Neural crest cell (in vitro differentiated cells): ENCODE measurements at regions not wholly inside any gene's neighbourhood (a gene's known extent, or its start where the extent isn't known, plus 50 kb on each side); places are given as distances from the start of the nearest gene placed in this dataset.

Experiments used
- DNase-seq: peaks from one replicate; pipeline ENCODE4 v3.0.0; 2021; ENCODE audit warnings: low read depth, mixed read lengths, low spot score
- H3K27ac Mint-ChIP-seq: one replicate; pipeline ENCODE4 v1.8.0; 2021; ENCODE audit warnings: mild to moderate bottlenecking, mixed read lengths; ENCODE audit not compliant: unreplicated experiment
- H3K27me3 Mint-ChIP-seq: 2 replicates; pipeline ENCODE4 v1.8.0; 2021; ENCODE audit warnings: low read depth, mild to moderate bottlenecking, mixed read lengths
- H3K36me3 Mint-ChIP-seq: 2 replicates; pipeline ENCODE4 v1.8.0; 2021; ENCODE audit warnings: low read depth, mild to moderate bottlenecking, mixed read lengths
- H3K4me1 Mint-ChIP-seq: 2 replicates; pipeline ENCODE4 v1.8.0; 2021; ENCODE audit warnings: mixed read lengths
- H3K4me3 Mint-ChIP-seq: one replicate; pipeline ENCODE4 v1.8.0; 2021; ENCODE audit warnings: mild to moderate bottlenecking, mixed read lengths
- H3K9me3 Mint-ChIP-seq: 2 replicates; pipeline ENCODE4 v1.8.0; 2021; ENCODE audit warnings: mixed read lengths
- TF ChIP-seq, protein P1 (sequence below): fragments of 200-600 bp; sonication (generic); conservative IDR thresholded peaks from 2 replicates; pipeline ENCODE4 v1.5.0; 2021; ENCODE audit warnings: antibody characterized with exemption, mild to moderate bottlenecking

- Mint-ChIP-seq H3K36me3 (no peaks in the 10 kb centered on the region), H3K4me1 (no peaks in the 10 kb centered on the region), H3K9me3 (peaks cover 4% of the 10 kb centered on the region), H3K27me3 (no peaks in the 10 kb centered on the region), H3K27ac (no peak overlapping the region), H3K4me3 (no peak overlapping the region)
- TF ChIP-seq, protein P1, sequence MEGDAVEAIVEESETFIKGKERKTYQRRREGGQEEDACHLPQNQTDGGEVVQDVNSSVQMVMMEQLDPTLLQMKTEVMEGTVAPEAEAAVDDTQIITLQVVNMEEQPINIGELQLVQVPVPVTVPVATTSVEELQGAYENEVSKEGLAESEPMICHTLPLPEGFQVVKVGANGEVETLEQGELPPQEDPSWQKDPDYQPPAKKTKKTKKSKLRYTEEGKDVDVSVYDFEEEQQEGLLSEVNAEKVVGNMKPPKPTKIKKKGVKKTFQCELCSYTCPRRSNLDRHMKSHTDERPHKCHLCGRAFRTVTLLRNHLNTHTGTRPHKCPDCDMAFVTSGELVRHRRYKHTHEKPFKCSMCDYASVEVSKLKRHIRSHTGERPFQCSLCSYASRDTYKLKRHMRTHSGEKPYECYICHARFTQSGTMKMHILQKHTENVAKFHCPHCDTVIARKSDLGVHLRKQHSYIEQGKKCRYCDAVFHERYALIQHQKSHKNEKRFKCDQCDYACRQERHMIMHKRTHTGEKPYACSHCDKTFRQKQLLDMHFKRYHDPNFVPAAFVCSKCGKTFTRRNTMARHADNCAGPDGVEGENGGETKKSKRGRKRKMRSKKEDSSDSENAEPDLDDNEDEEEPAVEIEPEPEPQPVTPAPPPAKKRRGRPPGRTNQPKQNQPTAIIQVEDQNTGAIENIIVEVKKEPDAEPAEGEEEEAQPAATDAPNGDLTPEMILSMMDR = no peak
- no peak for DNase-seq
These were observed 685.3 kb downstream of the TRIML1 start for GRCh38 chr4:188824553-188824952.

- H3K36me3 Mint-ChIP-seq = no peaks in the 10 kb centered on the region
- no peaks in the 10 kb centered on the region for H3K4me1 Mint-ChIP-seq
- no peak overlapping the region for H3K4me3 Mint-ChIP-seq
- no peak overlapping the region for H3K27ac Mint-ChIP-seq
- DNase-seq = no peak
- TF ChIP-seq, protein P1 = no peak
- H3K9me3 Mint-ChIP-seq = peaks cover 4% of the 10 kb centered on the region
- H3K27me3 Mint-ChIP-seq = no peaks in the 10 kb centered on the region
These were observed 687.2 kb downstream of the TRIML1 start for GRCh38 chr4:188826393-188826792.

DNA sequence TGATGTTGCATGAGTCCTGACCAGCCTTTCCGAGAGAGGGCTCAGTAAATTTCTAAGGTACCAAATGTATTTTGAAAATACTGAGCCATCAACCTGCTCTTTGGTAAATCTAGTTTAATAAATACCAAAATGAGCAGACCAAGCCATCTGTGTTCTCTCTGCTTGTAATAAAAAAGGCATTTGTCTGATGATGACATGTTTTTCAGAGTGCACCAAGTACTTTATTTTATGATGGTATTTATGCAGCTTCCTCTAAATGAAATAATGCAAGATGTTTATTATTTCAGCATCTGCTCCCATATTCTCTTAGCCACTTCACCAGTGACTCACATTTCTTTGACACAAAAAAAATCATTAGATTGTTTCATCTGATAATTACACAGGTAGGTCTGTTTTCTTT, 700.5 kb downstream of the TRIML1 start:
- H3K4me3 Mint-ChIP-seq = no peak overlapping the region
- DNase-seq = no peak
- no peaks in the 10 kb centered on the region for H3K27me3 Mint-ChIP-seq
- no peaks in the 10 kb centered on the region for H3K4me1 Mint-ChIP-seq
- TF ChIP-seq, protein P1 = no peak
- H3K9me3 Mint-ChIP-seq = peaks cover 5% of the 10 kb centered on the region
- no peaks in the 10 kb centered on the region for H3K36me3 Mint-ChIP-seq
- no peak overlapping the region for H3K27ac Mint-ChIP-seq

DNA sequence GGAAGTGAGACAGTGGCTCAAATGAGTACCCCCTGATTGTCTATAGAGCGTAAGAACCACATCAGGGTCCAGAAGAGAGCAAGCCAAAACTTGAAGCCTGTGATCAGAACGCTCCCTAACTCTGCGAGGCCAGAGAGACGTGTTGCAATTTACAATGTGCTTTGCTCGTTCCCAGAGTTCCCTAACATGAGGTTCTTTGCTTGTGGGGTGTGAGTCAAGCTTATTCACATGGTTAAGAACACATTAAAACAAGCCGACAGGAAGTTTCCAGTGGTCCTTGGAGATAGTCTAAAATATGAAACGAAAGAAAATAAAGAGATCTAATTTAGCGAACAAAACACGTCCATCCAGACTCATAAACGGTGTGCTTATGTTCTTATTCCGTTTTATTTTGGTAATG, 702.3 kb downstream of the TRIML1 start:
- H3K27ac Mint-ChIP-seq = no peak overlapping the region

GRCh38 chr4:188854436-188854835, 715.2 kb downstream of the TRIML1 start:
- no peak for DNase-seq
- no peak overlapping the region for H3K27ac Mint-ChIP-seq
- no peaks in the 10 kb centered on the region for H3K27me3 Mint-ChIP-seq
- H3K4me3 Mint-ChIP-seq = no peak overlapping the region
- no peaks in the 10 kb centered on the region for H3K4me1 Mint-ChIP-seq
- peaks cover 8% of the 10 kb centered on the region for H3K36me3 Mint-ChIP-seq
- TF ChIP-seq, protein P1 = no peak
- peaks cover 12% of the 10 kb centered on the region for H3K9me3 Mint-ChIP-seq

More for the DNA sequence above, 702.3 kb downstream of the TRIML1 start:
- Mint-ChIP-seq H3K9me3 (peaks cover 5% of the 10 kb centered on the region), H3K4me1 (no peaks in the 10 kb centered on the region), H3K36me3 (no peaks in the 10 kb centered on the region), H3K4me3 (no peak overlapping the region), H3K27me3 (no peaks in the 10 kb centered on the region)
- DNase-seq = no peak
- TF ChIP-seq, protein P1 = no peak

DNA sequence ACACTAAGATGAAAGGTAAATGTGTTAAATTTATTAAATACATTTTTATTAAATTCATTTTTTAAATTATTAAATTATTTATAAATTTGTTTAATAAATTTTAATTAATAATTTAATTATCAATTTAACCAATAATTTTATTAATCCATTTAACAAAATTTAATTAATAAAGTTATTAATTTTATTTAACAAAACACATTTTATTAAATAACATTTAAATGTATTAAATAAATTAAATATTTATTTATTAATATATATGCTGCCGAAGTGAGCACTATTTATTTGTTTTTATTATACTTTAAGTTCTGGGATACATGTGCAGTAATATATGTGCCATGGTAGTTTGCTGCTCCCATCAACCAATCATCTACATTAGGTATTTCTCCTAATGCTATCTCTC, 719.5 kb downstream of the TRIML1 start:
- Mint-ChIP-seq H3K9me3 (peaks cover 9% of the 10 kb centered on the region), H3K36me3 (no peaks in the 10 kb centered on the region), H3K27me3 (no peaks in the 10 kb centered on the region), H3K4me3 (no peak overlapping the region), H3K4me1 (no peaks in the 10 kb centered on the region), H3K27ac (no peak overlapping the region)
- DNase-seq = no peak
- TF ChIP-seq, protein P1 = no peak
